ENCODE measurements at regions not wholly inside any gene's neighbourhood (a gene's known extent, or its start where the extent isn't known, plus 50 kb on each side); places are given as distances from the start of the nearest gene placed in this dataset.
A peak's percentile ranks its signal among the peaks of the same experiment; 100 is the strongest.

GRCh38 chr6:159466926-159467325 is 226.1 kb downstream of the SOD2 start:
- Histone ChIP-seq H3K27ac (ENCODE audit: low read depth, low read length, poor library complexity, severe bottlenecking) (peak overlapping the region; percentile 97), H3K4me3 (ENCODE audit: low read depth, low read length, poor library complexity, severe bottlenecking) (peak overlapping the region; percentile 48), H3K4me2 (ENCODE audit: low read length) (peak overlapping the region; percentile 75), H3K9me2 (ENCODE audit: insufficient read depth, low read length) (no peaks in the 10 kb centered on the region), H2AFZ (ENCODE audit: low read length) (peak overlapping the region; percentile 58; the same call in 1 of the 2 replicates), H3K36me3 (ENCODE audit: insufficient read depth, low read length) (peaks cover 22% of the 10 kb centered on the region), H3K79me2 (ENCODE audit: insufficient read depth, low read depth, low read length) (no peaks in the 10 kb centered on the region), H3K9me3 (ENCODE audit: low read length) (peaks cover 29% of the 10 kb centered on the region), H3K4me1 (ENCODE audit: insufficient read depth, low read length, poor library complexity, severe bottlenecking) (peaks cover 79% of the 10 kb centered on the region), H4K20me1 (ENCODE audit: insufficient read depth, low read length) (no peaks in the 10 kb centered on the region)
- DNase-seq (ENCODE audit: low spot score) = peak; percentile 38
- TSS peak; percentile 98 for BruUV-seq (replicated peaks)
- CTCF ChIA-PET (ENCODE audit: unreplicated experiment) = no interaction called here
- intact Hi-C loops (cut with micrococcal nuclease; ENCODE audit: unreplicated experiment) = loop anchor here (1.0 to 10.0 kb wide), 3 partner anchors 141 to 422 kb away; partner anchors contain the start of gene TAGAP
- TF ChIP-seq, protein P1, sequence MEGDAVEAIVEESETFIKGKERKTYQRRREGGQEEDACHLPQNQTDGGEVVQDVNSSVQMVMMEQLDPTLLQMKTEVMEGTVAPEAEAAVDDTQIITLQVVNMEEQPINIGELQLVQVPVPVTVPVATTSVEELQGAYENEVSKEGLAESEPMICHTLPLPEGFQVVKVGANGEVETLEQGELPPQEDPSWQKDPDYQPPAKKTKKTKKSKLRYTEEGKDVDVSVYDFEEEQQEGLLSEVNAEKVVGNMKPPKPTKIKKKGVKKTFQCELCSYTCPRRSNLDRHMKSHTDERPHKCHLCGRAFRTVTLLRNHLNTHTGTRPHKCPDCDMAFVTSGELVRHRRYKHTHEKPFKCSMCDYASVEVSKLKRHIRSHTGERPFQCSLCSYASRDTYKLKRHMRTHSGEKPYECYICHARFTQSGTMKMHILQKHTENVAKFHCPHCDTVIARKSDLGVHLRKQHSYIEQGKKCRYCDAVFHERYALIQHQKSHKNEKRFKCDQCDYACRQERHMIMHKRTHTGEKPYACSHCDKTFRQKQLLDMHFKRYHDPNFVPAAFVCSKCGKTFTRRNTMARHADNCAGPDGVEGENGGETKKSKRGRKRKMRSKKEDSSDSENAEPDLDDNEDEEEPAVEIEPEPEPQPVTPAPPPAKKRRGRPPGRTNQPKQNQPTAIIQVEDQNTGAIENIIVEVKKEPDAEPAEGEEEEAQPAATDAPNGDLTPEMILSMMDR (conservative IDR thresholded peaks at IDR 0.05; ENCODE audit: low read length) = no peak
- no peak for TF ChIP-seq EZH2phosphoT487 (IDR thresholded peaks at IDR 0.05; ENCODE audit: borderline replicate concordance, low read depth, low read length)
- POLR2A ChIA-PET = interaction anchor here (0.6 to 5.1 kb wide), 14 partner anchors 12 to 541 kb away, joined by 3 to 33 read pairs (median 4); no protein-coding TSS in a partner anchor

GRCh38 chr6:159464816-159465215 is 228.2 kb downstream of the SOD2 start:
- no peak overlapping the region for H3K27ac ChIP-seq (ENCODE audit: low read depth, low read length, poor library complexity, severe bottlenecking)
- peaks cover 8% of the 10 kb centered on the region for H3K36me3 ChIP-seq (ENCODE audit: insufficient read depth, low read length)
- peaks cover 100% of the 10 kb centered on the region for H3K4me1 ChIP-seq (ENCODE audit: insufficient read depth, low read length, poor library complexity, severe bottlenecking)
- peaks cover 8% of the 10 kb centered on the region; the same call in 1 of the 2 replicates for H3K9me3 ChIP-seq (ENCODE audit: low read length)
- TF ChIP-seq, protein P1 (conservative IDR thresholded peaks at IDR 0.05; ENCODE audit: low read length) = no peak
- no peak for TF ChIP-seq EZH2phosphoT487 (IDR thresholded peaks at IDR 0.05; ENCODE audit: borderline replicate concordance, low read depth, low read length)
- H3K4me3 ChIP-seq (ENCODE audit: low read depth, low read length, poor library complexity, severe bottlenecking) = no peak overlapping the region
- no peaks in the 10 kb centered on the region for H3K9me2 ChIP-seq (ENCODE audit: insufficient read depth, low read length)
- no peaks in the 10 kb centered on the region for H4K20me1 ChIP-seq (ENCODE audit: insufficient read depth, low read length)
- DNase-seq (ENCODE audit: low spot score) = no peak
- BruUV-seq (replicated peaks) = no TSS peak
- H3K4me2 ChIP-seq (ENCODE audit: low read length) = no peak overlapping the region
- ChIA-PET CTCF (ENCODE audit: unreplicated experiment) (no interaction called here), POLR2A (interaction anchor here (0.6 to 5.1 kb wide), 9 partner anchors 37 to 1092 kb away, joined by 3 to 26 read pairs (median 4); no protein-coding TSS in a partner anchor)
- H2AFZ ChIP-seq (ENCODE audit: low read length) = 0 out of 2 replicates have a peak overlapping the region, but pooled peaks have one; percentile 7
- intact Hi-C loops (cut with micrococcal nuclease; ENCODE audit: unreplicated experiment) = loop anchor here (5.0 to 10.0 kb wide), 2 partner anchors 187 to 420 kb away; partner anchors contain the start of gene TAGAP
- no peaks in the 10 kb centered on the region for H3K79me2 ChIP-seq (ENCODE audit: insufficient read depth, low read depth, low read length)

Data from OCI-LY7 (cell line).